Hepatocyte (in vitro differentiated cells): ENCODE measurements at regions not wholly inside any gene's neighbourhood (a gene's known extent, or its start where the extent isn't known, plus 50 kb on each side); places are given as distances from the start of the nearest gene placed in this dataset.
A peak's percentile ranks its signal among the peaks of the same experiment; 100 is the strongest.

Experiments
- DNase-seq: peaks from one replicate; pipeline ENCODE4 v3.0.0-alpha.2; 2016; ENCODE audit warnings: low spot score
- H2AFZ ChIP-seq: fragments of 200-600 bp; sonication (generic); 2 replicates; pipeline ENCODE4 v1.6.0; 2016; ENCODE audit warnings: antibody characterized with exemption, mild to moderate bottlenecking
- H3K27ac ChIP-seq: fragments of 200-600 bp; sonication (generic); 2 replicates; pipeline ENCODE4 v1.5.1; 2016; ENCODE audit warnings: mild to moderate bottlenecking
- H3K27me3 ChIP-seq: fragments of 200-600 bp; sonication (generic); 2 replicates; pipeline ENCODE4 v1.6.1; 2016
- H3K36me3 ChIP-seq: fragments of 200-600 bp; sonication (generic); replicated peaks from 2 replicates; pipeline ENCODE4 v1.5.1; 2016; ENCODE audit warnings: low read depth; ENCODE audit not compliant: insufficient read depth
- H3K4me1 ChIP-seq: fragments of 200-600 bp; sonication (generic); 2 replicates; pipeline ENCODE4 v1.5.1; 2016; ENCODE audit warnings: mild to moderate bottlenecking, moderate library complexity; ENCODE audit not compliant: insufficient read depth
- H3K4me2 ChIP-seq: fragments of 200-600 bp; sonication (generic); 2 replicates; pipeline ENCODE4 v1.6.0; 2016
- H3K4me3 ChIP-seq: fragments of 200-600 bp; sonication (generic); 2 replicates; pipeline ENCODE4 v1.5.1; 2016; ENCODE audit warnings: mild to moderate bottlenecking
- H3K79me2 ChIP-seq: fragments of 200-600 bp; sonication (generic); 2 replicates; pipeline ENCODE4 v1.6.0; 2017; ENCODE audit warnings: mild to moderate bottlenecking
- H3K9me2 ChIP-seq: fragments of 200-600 bp; sonication (generic); replicated peaks from 2 replicates; pipeline ENCODE4 v1.6.0; 2017; ENCODE audit warnings: mild to moderate bottlenecking; ENCODE audit not compliant: insufficient read depth
- H3K9me3 ChIP-seq: fragments of 200-600 bp; sonication (generic); 2 replicates; pipeline ENCODE4 v1.5.1; 2016; ENCODE audit warnings: low read depth, mild to moderate bottlenecking
- H4K20me1 ChIP-seq: fragments of 200-600 bp; sonication (generic); 2 replicates; pipeline ENCODE4 v1.6.0; 2016; ENCODE audit warnings: mild to moderate bottlenecking; ENCODE audit not compliant: insufficient read depth, poor library complexity, severe bottlenecking
- EZH2 ChIP-seq: fragments of 200-600 bp; sonication (generic); IDR thresholded peaks from 2 replicates; pipeline ENCODE4 v1.6.1; 2016; ENCODE audit warnings: antibody characterized with exemption, mild to moderate bottlenecking, borderline replicate concordance
- EZH2phosphoT487 ChIP-seq: fragments of 200-600 bp; sonication (generic); IDR thresholded peaks from one replicate; pipeline ENCODE4 v1.6.1; 2018; ENCODE audit warnings: antibody characterized with exemption, mild to moderate bottlenecking, low read depth, moderate library complexity; ENCODE audit not compliant: unreplicated experiment, severe bottlenecking
- WGBS: methylation state at CpG from one replicate; pipeline ENCODE4 v1.1.6; 2016; ENCODE audit warnings: low lambda C conversion rate; ENCODE audit errors: missing lambda C conversion rate; 5-methylcytosine and 5-hydroxymethylcytosine counted together
- TF ChIP-seq, protein P1 (sequence below): fragments of 200-600 bp; sonication (generic); IDR thresholded peaks from 2 replicates; pipeline ENCODE4 v1.5.1; 2016; ENCODE audit warnings: antibody characterized with exemption, mild to moderate bottlenecking; ENCODE audit not compliant: poor library complexity

DNA sequence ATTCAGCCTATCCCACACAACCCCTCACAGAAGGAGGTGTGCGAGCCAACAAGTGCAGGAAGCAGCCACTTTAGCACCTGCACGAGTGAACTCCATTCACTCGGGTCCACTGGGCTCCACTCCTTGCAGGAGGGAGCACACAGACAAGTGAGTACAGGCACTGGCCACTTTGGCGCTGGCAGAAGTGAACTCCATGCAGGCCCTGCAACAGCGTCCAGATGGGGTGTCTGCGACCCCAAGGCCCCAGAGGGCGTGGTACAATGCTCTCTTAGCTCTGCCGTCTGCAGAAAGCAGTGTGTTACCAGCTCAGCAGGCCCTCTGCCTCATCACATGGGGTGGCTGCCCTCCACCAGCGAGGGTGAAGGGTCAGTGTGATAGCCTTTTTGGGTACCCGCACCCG is 388.0 kb upstream of the CNTN4 start:
- no peak overlapping the region for H3K27ac ChIP-seq
- no peaks in the 10 kb centered on the region for H3K79me2 ChIP-seq
- no peaks in the 10 kb centered on the region for H3K9me3 ChIP-seq
- H3K4me2 ChIP-seq = no peak overlapping the region
- TF ChIP-seq, protein P1, sequence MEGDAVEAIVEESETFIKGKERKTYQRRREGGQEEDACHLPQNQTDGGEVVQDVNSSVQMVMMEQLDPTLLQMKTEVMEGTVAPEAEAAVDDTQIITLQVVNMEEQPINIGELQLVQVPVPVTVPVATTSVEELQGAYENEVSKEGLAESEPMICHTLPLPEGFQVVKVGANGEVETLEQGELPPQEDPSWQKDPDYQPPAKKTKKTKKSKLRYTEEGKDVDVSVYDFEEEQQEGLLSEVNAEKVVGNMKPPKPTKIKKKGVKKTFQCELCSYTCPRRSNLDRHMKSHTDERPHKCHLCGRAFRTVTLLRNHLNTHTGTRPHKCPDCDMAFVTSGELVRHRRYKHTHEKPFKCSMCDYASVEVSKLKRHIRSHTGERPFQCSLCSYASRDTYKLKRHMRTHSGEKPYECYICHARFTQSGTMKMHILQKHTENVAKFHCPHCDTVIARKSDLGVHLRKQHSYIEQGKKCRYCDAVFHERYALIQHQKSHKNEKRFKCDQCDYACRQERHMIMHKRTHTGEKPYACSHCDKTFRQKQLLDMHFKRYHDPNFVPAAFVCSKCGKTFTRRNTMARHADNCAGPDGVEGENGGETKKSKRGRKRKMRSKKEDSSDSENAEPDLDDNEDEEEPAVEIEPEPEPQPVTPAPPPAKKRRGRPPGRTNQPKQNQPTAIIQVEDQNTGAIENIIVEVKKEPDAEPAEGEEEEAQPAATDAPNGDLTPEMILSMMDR = no peak
- TF ChIP-seq EZH2 (no peak), EZH2phosphoT487 (no peak)
- H2AFZ ChIP-seq = no peak overlapping the region
- WGBS = 92% methylated on average over 11 of the region's 11 CpGs
- no peak overlapping the region for H3K4me3 ChIP-seq
- DNase-seq = no peak
- H3K9me2 ChIP-seq = no peaks in the 10 kb centered on the region
- H3K4me1 ChIP-seq = no peaks in the 10 kb centered on the region
- no peaks in the 10 kb centered on the region for H4K20me1 ChIP-seq
- H3K36me3 ChIP-seq = no peaks in the 10 kb centered on the region
- H3K27me3 ChIP-seq = no peaks in the 10 kb centered on the region

GRCh38 chr3:1717524-1717923 is 381.1 kb upstream of the CNTN4 start:
- TF ChIP-seq EZH2 (no peak), EZH2phosphoT487 (no peak)
- TF ChIP-seq, protein P1 = no peak
- Histone ChIP-seq H3K9me3 (no peaks in the 10 kb centered on the region), H3K27ac (no peak overlapping the region), H3K4me2 (no peak overlapping the region), H3K4me1 (no peaks in the 10 kb centered on the region), H2AFZ (no peak overlapping the region), H3K4me3 (no peak overlapping the region), H3K9me2 (no peaks in the 10 kb centered on the region), H3K27me3 (no peaks in the 10 kb centered on the region), H3K79me2 (no peaks in the 10 kb centered on the region), H3K36me3 (no peaks in the 10 kb centered on the region), H4K20me1 (no peaks in the 10 kb centered on the region)
- DNase-seq = no peak

- H3K27me3 ChIP-seq = no peaks in the 10 kb centered on the region
- TF ChIP-seq EZH2phosphoT487 (no peak), EZH2 (no peak)
- TF ChIP-seq, protein P1 = no peak
- H3K4me2 ChIP-seq = no peak overlapping the region
- no peak overlapping the region for H3K4me3 ChIP-seq
- WGBS = 70% methylated on average over 1 of the region's 1 CpG
- H2AFZ ChIP-seq = no peak overlapping the region
- H3K4me1 ChIP-seq = peaks cover 4% of the 10 kb centered on the region
- no peaks in the 10 kb centered on the region for H3K9me3 ChIP-seq
- H3K36me3 ChIP-seq = no peaks in the 10 kb centered on the region
- DNase-seq = no peak
- H3K27ac ChIP-seq = no peak overlapping the region
- H3K9me2 ChIP-seq = no peaks in the 10 kb centered on the region
- no peaks in the 10 kb centered on the region for H3K79me2 ChIP-seq
- H4K20me1 ChIP-seq = no peaks in the 10 kb centered on the region
Measured at GRCh38 chr3:1723726-1724125, 374.9 kb upstream of the CNTN4 start.

- H3K79me2 ChIP-seq = no peaks in the 10 kb centered on the region
- no peak overlapping the region for H2AFZ ChIP-seq
- peaks cover 4% of the 10 kb centered on the region for H3K4me1 ChIP-seq
- no peak overlapping the region for H3K4me2 ChIP-seq
- H3K9me3 ChIP-seq = no peaks in the 10 kb centered on the region
- H4K20me1 ChIP-seq = no peaks in the 10 kb centered on the region
- no peaks in the 10 kb centered on the region for H3K9me2 ChIP-seq
- no peaks in the 10 kb centered on the region for H3K36me3 ChIP-seq
- no peak overlapping the region for H3K4me3 ChIP-seq
- DNase-seq = peak; percentile 5
- WGBS = 67% methylated on average over 3 of the region's 3 CpGs
- H3K27ac ChIP-seq = peak overlapping the region; percentile 4
- H3K27me3 ChIP-seq = no peaks in the 10 kb centered on the region
- TF ChIP-seq EZH2phosphoT487 = no peak
- TF ChIP-seq EZH2 = no peak
- TF ChIP-seq, protein P1 = no peak
Measured at GRCh38 chr3:1726741-1727140, 371.9 kb upstream of the CNTN4 start.
